DND-41 (cell line): ENCODE measurements at regions not wholly inside any gene's neighbourhood (a gene's known extent, or its start where the extent isn't known, plus 50 kb on each side); places are given as distances from the start of the nearest gene placed in this dataset.

ENCODE experiments used
- EZH2 ChIP-seq: IDR thresholded peaks from 3 replicates; pipeline ENCODE4 v1.6.1; 2012; ENCODE audit warnings: borderline replicate concordance, low read depth, mild to moderate bottlenecking, moderate library complexity, low read length, inconsistent platforms; ENCODE audit not compliant: severe bottlenecking
- TF ChIP-seq, protein P1 (sequence below): IDR thresholded peaks from 2 replicates; pipeline ENCODE4 v1.5.1; 2012; ENCODE audit warnings: borderline replicate concordance, low read length, moderate library complexity, mild to moderate bottlenecking; ENCODE audit not compliant: poor library complexity, severe bottlenecking; ENCODE audit errors: extremely low read depth

DNA sequence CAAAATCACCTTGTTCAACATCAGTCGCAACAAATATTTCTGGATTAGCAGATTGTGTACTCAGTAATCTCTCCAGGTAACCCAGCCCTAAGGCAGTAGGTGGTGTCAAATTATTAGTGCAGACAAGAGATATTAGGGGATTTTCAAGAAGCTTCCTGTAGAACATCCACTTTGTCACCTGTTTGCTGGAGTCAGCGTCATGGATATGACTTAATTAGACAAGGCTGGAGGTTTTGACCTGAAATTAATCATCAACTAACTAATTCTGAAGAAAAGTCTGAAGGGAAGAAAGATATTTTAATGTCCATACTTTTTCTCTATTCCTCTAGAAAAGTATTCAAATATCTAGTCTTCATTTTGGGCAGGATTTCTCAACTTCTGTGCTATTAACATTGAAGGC is 91.4 kb upstream of the CCDC112 start:
- TF ChIP-seq, protein P1, sequence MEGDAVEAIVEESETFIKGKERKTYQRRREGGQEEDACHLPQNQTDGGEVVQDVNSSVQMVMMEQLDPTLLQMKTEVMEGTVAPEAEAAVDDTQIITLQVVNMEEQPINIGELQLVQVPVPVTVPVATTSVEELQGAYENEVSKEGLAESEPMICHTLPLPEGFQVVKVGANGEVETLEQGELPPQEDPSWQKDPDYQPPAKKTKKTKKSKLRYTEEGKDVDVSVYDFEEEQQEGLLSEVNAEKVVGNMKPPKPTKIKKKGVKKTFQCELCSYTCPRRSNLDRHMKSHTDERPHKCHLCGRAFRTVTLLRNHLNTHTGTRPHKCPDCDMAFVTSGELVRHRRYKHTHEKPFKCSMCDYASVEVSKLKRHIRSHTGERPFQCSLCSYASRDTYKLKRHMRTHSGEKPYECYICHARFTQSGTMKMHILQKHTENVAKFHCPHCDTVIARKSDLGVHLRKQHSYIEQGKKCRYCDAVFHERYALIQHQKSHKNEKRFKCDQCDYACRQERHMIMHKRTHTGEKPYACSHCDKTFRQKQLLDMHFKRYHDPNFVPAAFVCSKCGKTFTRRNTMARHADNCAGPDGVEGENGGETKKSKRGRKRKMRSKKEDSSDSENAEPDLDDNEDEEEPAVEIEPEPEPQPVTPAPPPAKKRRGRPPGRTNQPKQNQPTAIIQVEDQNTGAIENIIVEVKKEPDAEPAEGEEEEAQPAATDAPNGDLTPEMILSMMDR = no peak
- TF ChIP-seq EZH2 = no peak
